ENCODE measurements at regions not wholly inside any gene's neighbourhood (a gene's known extent, or its start where the extent isn't known, plus 50 kb on each side); places are given as distances from the start of the nearest gene placed in this dataset.

- Mint-ChIP-seq H3K9me3 (peaks cover 0 to 5% (median 0%) of the 10 kb centered on the region in 3 donors), H3K27ac (no peak overlapping the region)
- WGBS (ENCODE audit: insufficient coverage) = 76% methylated on average over 4 of the region's 5 CpGs
These were observed 132.7 kb upstream of the NAV2 start for GRCh38 chr11:19579957-19580356.

GRCh38 chr11:19578871-19579270 lies 133.8 kb upstream of the NAV2 start:
- no peaks in the 10 kb centered on the region for H3K36me3 ChIP-seq (ENCODE audit: control insufficient read depth in 2 of 2, extremely low read depth in 1 of 2, insufficient read depth in 1 of 2, low read length in 1 of 2)
- no peak overlapping the region for H3K27ac ChIP-seq (ENCODE audit: low read length)
- Mint-ChIP-seq H3K27me3 (peaks cover 0 to 1% of the 10 kb centered on the region in 2 donors), H3K36me3 (no peaks in the 10 kb centered on the region), H3K4me1 (no peaks in the 10 kb centered on the region), H3K9me3 (no peaks in the 10 kb centered on the region), H3K27ac (no peak overlapping the region), H3K4me3 (no peak overlapping the region)
- no CpG with 5 or more reads among the region's 2 CpGs for WGBS (ENCODE audit: insufficient coverage)
- no peak overlapping the region for H3K4me3 ChIP-seq (ENCODE audit: control insufficient read depth in 1 of 2, extremely low read depth in 1 of 2, low read length in 1 of 2)
- peaks cover 0 to 6% of the 10 kb centered on the region in 2 experiments for H3K27me3 ChIP-seq (replicated peaks in 1 of 2; ENCODE audit: control insufficient read depth in 2 of 2, extremely low read depth in 1 of 2, insufficient read depth in 2 of 2, low read length in 1 of 2)
- ChIA-PET POLR2A (no interaction called here), CTCF (no interaction called here)
- peak in 1 of 4 experiments; percentile 34 for ATAC-seq (replicated peaks in 1 of 4)
- H3K9me3 ChIP-seq = no peaks in the 10 kb centered on the region
- H3K4me1 ChIP-seq (ENCODE audit: control insufficient read depth in 1 of 2, extremely low read depth in 1 of 2, insufficient read depth in 2 of 2, low read length in 2 of 2) = no peaks in the 10 kb centered on the region
- DNase-seq = no peak

More at GRCh38 chr11:19579957-19580356, 132.7 kb upstream of the NAV2 start:
- Mint-ChIP-seq H3K4me3 (no peak overlapping the region), H3K4me1 (no peaks in the 10 kb centered on the region), H3K27me3 (peaks cover 0 to 7% of the 10 kb centered on the region in 2 donors), H3K36me3 (no peaks in the 10 kb centered on the region)
- Histone ChIP-seq H3K36me3 (ENCODE audit: control insufficient read depth in 2 of 2, extremely low read depth in 1 of 2, insufficient read depth in 1 of 2, low read length in 1 of 2) (no peaks in the 10 kb centered on the region), H3K9me3 (no peaks in the 10 kb centered on the region), H3K4me3 (ENCODE audit: control insufficient read depth in 1 of 2, extremely low read depth in 1 of 2, low read length in 1 of 2) (no peak overlapping the region), H3K27ac (ENCODE audit: low read length) (no peak overlapping the region), H3K27me3 (replicated peaks in 1 of 2; ENCODE audit: control insufficient read depth in 2 of 2, extremely low read depth in 1 of 2, insufficient read depth in 2 of 2, low read length in 1 of 2) (peaks cover 0 to 6% of the 10 kb centered on the region in 2 experiments), H3K4me1 (ENCODE audit: control insufficient read depth in 1 of 2, extremely low read depth in 1 of 2, insufficient read depth in 2 of 2, low read length in 2 of 2) (no peaks in the 10 kb centered on the region)
- no peak for ATAC-seq (replicated peaks in 1 of 4)
- POLR2A ChIA-PET = no interaction called here
- CTCF ChIA-PET = interaction anchor here in 1 of 2 donors (0.6 kb wide), 1 partner anchor 162 kb away, joined by 4 read pairs; no protein-coding TSS in a partner anchor
- DNase-seq = no peak

- Histone ChIP-seq H3K4me1 (ENCODE audit: control insufficient read depth in 1 of 2, extremely low read depth in 1 of 2, insufficient read depth in 2 of 2, low read length in 2 of 2) (no peaks in the 10 kb centered on the region), H3K4me3 (ENCODE audit: control insufficient read depth in 1 of 2, extremely low read depth in 1 of 2, low read length in 1 of 2) (no peak overlapping the region), H3K9me3 (no peaks in the 10 kb centered on the region), H3K36me3 (ENCODE audit: control insufficient read depth in 2 of 2, extremely low read depth in 1 of 2, insufficient read depth in 1 of 2, low read length in 1 of 2) (no peaks in the 10 kb centered on the region), H3K27me3 (replicated peaks in 1 of 2; ENCODE audit: control insufficient read depth in 2 of 2, extremely low read depth in 1 of 2, insufficient read depth in 2 of 2, low read length in 1 of 2) (peaks cover 0 to 6% of the 10 kb centered on the region in 2 experiments), H3K27ac (ENCODE audit: low read length) (no peak overlapping the region)
- WGBS (ENCODE audit: insufficient coverage) = 39% methylated on average over 9 of the region's 9 CpGs
- DNase-seq = no peak
- no peaks in the 10 kb centered on the region for H3K9me3 Mint-ChIP-seq
- no peak for ATAC-seq (replicated peaks in 1 of 4)
- no peaks in the 10 kb centered on the region for H3K36me3 Mint-ChIP-seq
- POLR2A ChIA-PET = no interaction called here
- no peaks in the 10 kb centered on the region for H3K4me1 Mint-ChIP-seq
- no peak overlapping the region for H3K27ac Mint-ChIP-seq
- H3K27me3 Mint-ChIP-seq = peaks cover 0 to 2% of the 10 kb centered on the region in 2 donors
- CTCF ChIA-PET = no interaction called here
- no peak overlapping the region for H3K4me3 Mint-ChIP-seq
These were observed 134.5 kb upstream of the NAV2 start for GRCh38 chr11:19577976-19578619.

DNA sequence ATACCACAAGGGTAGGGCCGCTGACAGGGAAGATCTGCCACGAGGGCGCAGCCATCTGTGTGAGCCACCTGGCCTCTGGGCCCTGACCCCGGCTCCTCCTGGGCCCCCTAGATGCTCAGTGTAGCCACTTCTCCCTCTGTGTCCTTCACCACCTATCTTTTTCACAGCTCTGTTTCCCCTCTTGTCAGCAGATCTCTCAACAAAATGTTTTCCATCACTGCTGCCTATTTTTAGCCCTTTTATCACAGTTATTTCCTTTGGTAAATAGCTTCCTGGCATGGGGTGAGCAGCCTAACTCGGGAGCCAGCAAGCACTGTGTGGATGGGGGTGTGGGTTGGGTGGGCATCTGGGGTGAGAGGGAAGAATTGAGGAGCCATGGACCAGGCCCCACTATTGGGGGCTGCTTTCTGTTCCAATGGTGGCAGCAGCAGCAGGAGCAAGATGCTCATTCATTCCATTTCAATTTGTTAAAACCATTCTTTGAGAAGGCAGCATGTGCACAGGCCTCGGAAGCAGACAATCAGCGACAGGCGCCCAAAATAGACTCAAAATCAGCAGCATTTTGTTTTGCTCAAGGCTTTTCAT lies 135.2 kb upstream of the NAV2 start:
- ATAC-seq (replicated peaks in 1 of 4) = no peak
- no peaks in the 10 kb centered on the region for H3K36me3 ChIP-seq (ENCODE audit: control insufficient read depth in 2 of 2, extremely low read depth in 1 of 2, insufficient read depth in 1 of 2, low read length in 1 of 2)
- DNase-seq = no peak
- H3K4me1 ChIP-seq (ENCODE audit: control insufficient read depth in 1 of 2, extremely low read depth in 1 of 2, insufficient read depth in 2 of 2, low read length in 2 of 2) = no peaks in the 10 kb centered on the region
- Mint-ChIP-seq H3K9me3 (no peaks in the 10 kb centered on the region), H3K4me1 (no peaks in the 10 kb centered on the region), H3K27me3 (peaks cover 0 to 4% of the 10 kb centered on the region in 2 donors), H3K27ac (no peak overlapping the region), H3K36me3 (no peaks in the 10 kb centered on the region), H3K4me3 (no peak overlapping the region)
- no peak overlapping the region for H3K4me3 ChIP-seq (ENCODE audit: control insufficient read depth in 1 of 2, extremely low read depth in 1 of 2, low read length in 1 of 2)
- no peaks in the 10 kb centered on the region for H3K9me3 ChIP-seq
- ChIA-PET POLR2A (no interaction called here), CTCF (no interaction called here)
- 51% methylated on average over 7 of the region's 8 CpGs for WGBS (ENCODE audit: insufficient coverage)
- H3K27me3 ChIP-seq (replicated peaks in 1 of 2; ENCODE audit: control insufficient read depth in 2 of 2, extremely low read depth in 1 of 2, insufficient read depth in 2 of 2, low read length in 1 of 2) = peaks cover 0 to 6% of the 10 kb centered on the region in 2 experiments
- H3K27ac ChIP-seq (ENCODE audit: low read length) = no peak overlapping the region

GRCh38 chr11:19576903-19577302 lies 135.7 kb upstream of the NAV2 start:
- Mint-ChIP-seq H3K27me3 (peaks cover 0 to 4% of the 10 kb centered on the region in 2 donors), H3K9me3 (no peaks in the 10 kb centered on the region), H3K36me3 (no peaks in the 10 kb centered on the region), H3K4me1 (no peaks in the 10 kb centered on the region), H3K4me3 (no peak overlapping the region), H3K27ac (no peak overlapping the region)
- no peak overlapping the region for H3K27ac ChIP-seq (ENCODE audit: low read length)
- WGBS (ENCODE audit: insufficient coverage) = 72% methylated on average over 5 of the region's 6 CpGs
- ChIA-PET POLR2A (no interaction called here), CTCF (interaction anchor here in 1 of 2 donors (1.4 kb wide), 1 partner anchor 15 kb away, joined by 3 read pairs; no protein-coding TSS in a partner anchor)
- ATAC-seq (replicated peaks in 1 of 4) = no peak
- no peak overlapping the region for H3K4me3 ChIP-seq (ENCODE audit: control insufficient read depth in 1 of 2, extremely low read depth in 1 of 2, low read length in 1 of 2)
- no peak for DNase-seq
- no peaks in the 10 kb centered on the region for H3K4me1 ChIP-seq (ENCODE audit: control insufficient read depth in 1 of 2, extremely low read depth in 1 of 2, insufficient read depth in 2 of 2, low read length in 2 of 2)
- no peaks in the 10 kb centered on the region for H3K36me3 ChIP-seq (ENCODE audit: control insufficient read depth in 2 of 2, extremely low read depth in 1 of 2, insufficient read depth in 1 of 2, low read length in 1 of 2)
- H3K9me3 ChIP-seq = no peaks in the 10 kb centered on the region
- H3K27me3 ChIP-seq (replicated peaks in 1 of 2; ENCODE audit: control insufficient read depth in 2 of 2, extremely low read depth in 1 of 2, insufficient read depth in 2 of 2, low read length in 1 of 2) = peaks cover 0 to 8% of the 10 kb centered on the region in 2 experiments

DNA sequence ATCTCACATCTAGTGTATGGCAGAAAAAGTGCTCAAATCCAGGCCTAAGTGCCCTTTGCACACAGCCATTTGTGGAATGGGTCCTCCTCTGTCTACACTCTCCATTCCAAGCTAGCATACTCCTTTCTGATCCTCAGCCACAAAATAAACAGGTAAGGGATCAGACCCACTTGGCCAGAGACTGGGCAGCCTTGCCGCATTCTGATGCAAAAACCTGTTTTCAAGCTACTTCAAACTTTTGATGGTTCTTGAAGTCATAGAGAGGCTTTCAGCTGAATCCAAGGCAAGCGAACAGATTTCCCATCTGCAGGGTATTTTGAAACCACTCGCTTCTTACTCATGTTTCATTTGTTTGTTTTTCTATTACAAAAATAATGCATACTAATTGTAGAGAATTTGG lies 136.6 kb upstream of the NAV2 start:
- peaks cover 0 to 4% of the 10 kb centered on the region in 2 donors for H3K27me3 Mint-ChIP-seq
- DNase-seq (no peak), ATAC-seq (replicated peaks in 1 of 4) (no peak)
- H3K27ac Mint-ChIP-seq = no peak overlapping the region
- no peaks in the 10 kb centered on the region for H3K4me1 Mint-ChIP-seq
- Histone ChIP-seq H3K9me3 (no peaks in the 10 kb centered on the region), H3K4me1 (ENCODE audit: control insufficient read depth in 1 of 2, extremely low read depth in 1 of 2, insufficient read depth in 2 of 2, low read length in 2 of 2) (no peaks in the 10 kb centered on the region), H3K27me3 (replicated peaks in 1 of 2; ENCODE audit: control insufficient read depth in 2 of 2, extremely low read depth in 1 of 2, insufficient read depth in 2 of 2, low read length in 1 of 2) (peaks cover 0 to 9% of the 10 kb centered on the region in 2 experiments), H3K36me3 (ENCODE audit: control insufficient read depth in 2 of 2, extremely low read depth in 1 of 2, insufficient read depth in 1 of 2, low read length in 1 of 2) (no peaks in the 10 kb centered on the region), H3K4me3 (ENCODE audit: control insufficient read depth in 1 of 2, extremely low read depth in 1 of 2, low read length in 1 of 2) (no peak overlapping the region), H3K27ac (ENCODE audit: low read length) (no peak overlapping the region)
- no peak overlapping the region for H3K4me3 Mint-ChIP-seq
- WGBS (ENCODE audit: insufficient coverage) = no CpG with 5 or more reads among the region's 3 CpGs
- no peaks in the 10 kb centered on the region for H3K9me3 Mint-ChIP-seq
- ChIA-PET POLR2A (no interaction called here), CTCF (interaction anchor here in 1 of 2 donors (0.6 to 1.4 kb wide), 2 partner anchors 14 to 16 kb away, joined by 3 read pairs; no protein-coding TSS in a partner anchor)
- no peaks in the 10 kb centered on the region for H3K36me3 Mint-ChIP-seq
